GM12891 (cell line): ENCODE measurements at regions not wholly inside any gene's neighbourhood (a gene's known extent, or its start where the extent isn't known, plus 50 kb on each side); places are given as distances from the start of the nearest gene placed in this dataset.

Experiments used
- PAX5 ChIP-seq: IDR thresholded peaks from 2 replicates; pipeline ENCODE4 v1.6.1; 2011; ENCODE audit warnings: low read length, moderate library complexity, mild to moderate bottlenecking; ENCODE audit not compliant: insufficient read depth, severe bottlenecking
- POLR2A ChIP-seq: IDR thresholded peaks from 2 replicates; pipeline ENCODE4 v1.6.1; 2011; ENCODE audit warnings: low read depth, low read length, control low read depth
- POLR2AphosphoS5 ChIP-seq: IDR thresholded peaks from 2 replicates; pipeline ENCODE4 v1.6.1; 2011; ENCODE audit warnings: low read depth, low read length, control low read depth
- POU2F2 ChIP-seq: IDR thresholded peaks from 2 replicates; pipeline ENCODE4 v1.6.1; 2011; ENCODE audit warnings: low read depth, mild to moderate bottlenecking, control low read depth, low read length, moderate library complexity
- SPI1 ChIP-seq: IDR thresholded peaks from 2 replicates; pipeline ENCODE4 v1.6.1; 2011; ENCODE audit warnings: low read depth, low read length, control low read depth
- TAF1 ChIP-seq: IDR thresholded peaks from 2 replicates; pipeline ENCODE4 v1.6.1; 2011; ENCODE audit warnings: low read depth, low read length, control low read depth

GRCh38 chr12:69042557-69042956 lies 109.6 kb upstream of the CPM start:
- TF ChIP-seq POLR2AphosphoS5: no peak
- TF ChIP-seq POLR2A: no peak
- no peak for TF ChIP-seq TAF1
- no peak for TF ChIP-seq POU2F2
- TF ChIP-seq SPI1: no peak
- TF ChIP-seq PAX5: no peak
